Thyroid gland (tissue), 4 donors: ENCODE measurements at regions not wholly inside any gene's neighbourhood (a gene's known extent, or its start where the extent isn't known, plus 50 kb on each side); places are given as distances from the start of the nearest gene placed in this dataset.

ENCODE experiments used
- CTCF ChIP-seq, 6 experiments: fragments of 200-600 bp in 3 of 6; fragments of 450-650 bp in 3 of 6; sonication (generic) in 3 of 6; IDR thresholded peaks; one replicate each; pipeline ENCODE4 v1.5.1; 2016 to 2019; ENCODE audit warnings: antibody characterized with exemption in 6 of 6, mild to moderate bottlenecking in 2 of 6, inconsistent platforms in 1 of 6, moderate library complexity in 1 of 6
- POLR2A ChIP-seq, 2 donors: fragments of 450-650 bp; IDR thresholded peaks; one replicate each; pipeline ENCODE4 v1.6.1; 2017; ENCODE audit warnings: antibody characterized with exemption in 2 of 2, mild to moderate bottlenecking in 2 of 2, moderate library complexity in 1 of 2

GRCh38 chr5:42360056-42360455 lies 63.2 kb upstream of the GHR start:
- TF ChIP-seq CTCF (IDR thresholded peaks at IDR 0.05) (no peak), POLR2A (IDR thresholded peaks at IDR 0.05) (no peak)
